ENCODE measurements at regions not wholly inside any gene's neighbourhood (a gene's known extent, or its start where the extent isn't known, plus 50 kb on each side); places are given as distances from the start of the nearest gene placed in this dataset.

- no peak overlapping the region for H3K23ac ChIP-seq (ENCODE audit: insufficient read length)
- no peak overlapping the region for H3K4me2 ChIP-seq (ENCODE audit: insufficient read depth in 1 of 2, low read depth in 2 of 2, low read length in 2 of 2)
- no peak overlapping the region for H4K8ac ChIP-seq (ENCODE audit: extremely low read depth, insufficient read depth, low read length)
- H3K4me1 ChIP-seq (replicated peaks in 1 of 4; ENCODE audit: control insufficient read depth in 3 of 4, insufficient read depth in 4 of 4, low read length in 3 of 4): peaks cover 0 to 11% (median 7%) of the 10 kb centered on the region in 4 experiments; a peak in 6 of 7 replicates
- peak overlapping the region; percentile 61; the same call in 1 of the 2 replicates for H2BK15ac ChIP-seq (ENCODE audit: low read length)
- H2BK20ac ChIP-seq (ENCODE audit: low read length): no peak overlapping the region
- no peak overlapping the region for H3K4me3 ChIP-seq (ENCODE audit: extremely low read depth in 1 of 4, insufficient read depth in 2 of 4, low read depth in 3 of 4, low read length in 4 of 4)
- no peak overlapping the region for H2AFZ ChIP-seq (ENCODE audit: low read length)
- H4K5ac ChIP-seq (ENCODE audit: insufficient read length, low read depth, low read length): no peak overlapping the region
- H3K27me3 ChIP-seq (replicated peaks in 1 of 4; ENCODE audit: control insufficient read depth in 3 of 4, extremely low read depth in 1 of 4, insufficient read depth in 3 of 4, low read length in 3 of 4): peaks cover 0 to 9% (median 7%) of the 10 kb centered on the region in 4 experiments; a peak in 4 of 7 replicates
- DNase-seq (ENCODE audit: low read depth in 1 of 2, low spot score in 2 of 2): no peak
- WGBS, 2 experiments (ENCODE audit: extremely low coverage in 1 of 2, insufficient coverage in 1 of 2, insufficient read length in 1 of 2, insufficient replicate concordance in 2 of 2, low coverage in 1 of 2, low lambda C conversion rate in 2 of 2, missing lambda C conversion rate in 1 of 2): 86% methylated on average over 28 of the region's 28 CpGs; no CpG with 5 or more reads in 1 of the 2 experiments
- peak overlapping the region; percentile 84; the same call in 1 of the 2 replicates for H2AK5ac ChIP-seq (ENCODE audit: low read depth, low read length)
- H3K23me2 ChIP-seq (ENCODE audit: low read depth, low read length): peaks cover 5% of the 10 kb centered on the region
- no peak overlapping the region for H3K56ac ChIP-seq (replicated peaks; ENCODE audit: insufficient read length, low read depth, low read length)
- ChIA-PET CTCF (ENCODE audit: partially characterized antibody) (interaction anchor here (0.6 to 2.6 kb wide), 5 partner anchors 12 to 356 kb away, joined by 3 to 10 read pairs (median 5); no protein-coding TSS in a partner anchor), POLR2A (ENCODE audit: partially characterized antibody) (interaction anchor here (0.6 to 1.0 kb wide), 3 partner anchors 24 to 113 kb away, joined by 3 to 4 read pairs (median 3); no protein-coding TSS in a partner anchor)
- no peak overlapping the region for H2BK12ac ChIP-seq (ENCODE audit: low read depth, low read length)
- no peaks in the 10 kb centered on the region for H3K79me1 ChIP-seq (ENCODE audit: low read depth, low read length)
- H3K4ac ChIP-seq (replicated peaks; ENCODE audit: insufficient read length, low read depth, low read length): no peak overlapping the region
- no peaks in the 10 kb centered on the region for H3K9me3 ChIP-seq (ENCODE audit: insufficient read depth in 2 of 2, low read depth in 1 of 2, low read length in 1 of 2)
- H2BK5ac ChIP-seq (ENCODE audit: low read depth, low read length): no peak overlapping the region
- H3K36me3 ChIP-seq (ENCODE audit: control insufficient read depth in 2 of 4, insufficient read depth in 4 of 4, low read length in 3 of 4): no peaks in the 10 kb centered on the region
- no peak overlapping the region for H3K27ac ChIP-seq (ENCODE audit: low read depth, low read length)
- H3K14ac ChIP-seq (ENCODE audit: insufficient read length): no peak overlapping the region
- FAIRE-seq: no peak
- no peak overlapping the region for H3K9ac ChIP-seq (replicated peaks in 1 of 4; ENCODE audit: extremely low read depth in 1 of 4, low read depth in 3 of 4, low read length in 3 of 4)
- H3K18ac ChIP-seq (ENCODE audit: extremely low read depth, low read length): no peak overlapping the region; the same call in 1 of the 2 replicates
- H4K91ac ChIP-seq (replicated peaks; ENCODE audit: insufficient read length, low read length): no peak overlapping the region
- no peak overlapping the region for H2BK120ac ChIP-seq (replicated peaks; ENCODE audit: low read depth, low read length)
- TF ChIP-seq KDM1A (IDR thresholded peaks at IDR 0.05; ENCODE audit: borderline replicate concordance, low read length) (0 out of 2 replicates have a peak, but pooled peaks have one; percentile 40), RFX5 (IDR thresholded peaks at IDR 0.05; ENCODE audit: borderline replicate concordance, low read depth, low read length) (no peak)
- no peaks in the 10 kb centered on the region for H4K20me1 ChIP-seq (replicated peaks in 1 of 2; ENCODE audit: control insufficient read depth in 1 of 2, insufficient read depth in 2 of 2, low read length in 2 of 2)
- no peaks in the 10 kb centered on the region for H3K79me2 ChIP-seq (ENCODE audit: control insufficient read depth in 1 of 2, insufficient read depth in 2 of 2, low read length in 2 of 2)
These were observed 75.1 kb upstream of the IER5L start for GRCh38 chr9:129252937-129253802.
